Vagina (tissue), 2 donors: ENCODE measurements at regions not wholly inside any gene's neighbourhood (a gene's known extent, or its start where the extent isn't known, plus 50 kb on each side); places are given as distances from the start of the nearest gene placed in this dataset.

Source experiments
- DNase-seq, 2 donors: peaks; one replicate each; pipeline ENCODE4 v3.0.0-alpha.2; 2017; ENCODE audit errors: extremely low spot score in 2 of 2
- H3K27ac ChIP-seq: fragments of 200-600 bp; sonication (generic); one replicate; pipeline ENCODE4 v1.5.1; 2019
- H3K27me3 ChIP-seq: fragments of 200-600 bp; sonication (generic); one replicate; pipeline ENCODE4 v1.5.1; 2019
- H3K36me3 ChIP-seq, 2 donors: fragments of 200-600 bp; sonication (generic); one replicate each; pipeline ENCODE4 v1.5.1; 2017 to 2019
- H3K4me1 ChIP-seq: fragments of 200-600 bp; sonication (generic); one replicate; pipeline ENCODE4 v1.5.1; 2019
- H3K4me3 ChIP-seq, 2 donors: fragments of 200-600 bp; sonication (generic); 1 replicate in 1 of 2; 2 replicates in 1 of 2; pipeline ENCODE4 v1.5.1; 2016 to 2019
- H3K9me3 ChIP-seq: fragments of 200-600 bp; sonication (generic); one replicate; pipeline ENCODE4 v1.5.1; 2019
- CTCF ChIP-seq, 3 experiments: fragments of 450-650 bp in 2 of 3; fragments of 200-600 bp in 1 of 3; sonication (generic) in 1 of 3; IDR thresholded peaks; one replicate each; pipeline ENCODE4 v1.5.1; 2017 to 2019; ENCODE audit warnings: antibody characterized with exemption in 3 of 3, mild to moderate bottlenecking in 2 of 3, moderate library complexity in 2 of 3
- POLR2A ChIP-seq, 2 donors: fragments of 450-650 bp; IDR thresholded peaks; one replicate each; pipeline ENCODE4 v1.6.1; 2017; ENCODE audit warnings: antibody characterized with exemption in 2 of 2, mild to moderate bottlenecking in 2 of 2, moderate library complexity in 2 of 2
- POLR2AphosphoS5 ChIP-seq, 2 donors: sonication (generic); formaldehyde crosslinking; IDR thresholded peaks; one replicate each; pipeline ENCODE4 v1.9.0; 2017; ENCODE audit warnings: antibody characterized with exemption in 2 of 2, mild to moderate bottlenecking in 2 of 2, low read depth in 1 of 2; ENCODE audit not compliant: insufficient read depth in 1 of 2
- intact Hi-C: fragments of 100-400 bp; cut with DNase I; formaldehyde crosslinking; loops from one replicate; pipeline ENCODE4 v1.15.1; 2023

- no peaks in the 10 kb centered on the region for H3K27me3 ChIP-seq
- H3K36me3 ChIP-seq: no peaks in the 10 kb centered on the region
- TF ChIP-seq POLR2A (IDR thresholded peaks at IDR 0.05) (no peak), POLR2AphosphoS5 (IDR thresholded peaks at IDR 0.05; ENCODE audit: insufficient read depth in 1 of 2, low read depth in 1 of 2) (no peak), CTCF (IDR thresholded peaks at IDR 0.05) (no peak)
- H3K4me3 ChIP-seq: no peak overlapping the region
- H3K27ac ChIP-seq: no peak overlapping the region
- intact Hi-C loops: no loop called here
- no peaks in the 10 kb centered on the region for H3K9me3 ChIP-seq
- H3K4me1 ChIP-seq: no peaks in the 10 kb centered on the region
- no peak for DNase-seq
Observed at GRCh38 chr3:176463610-176464009, 733.7 kb downstream of the TBL1XR1 start.

GRCh38 chr3:176447369-176447768 lies 749.9 kb downstream of the TBL1XR1 start:
- Histone ChIP-seq H3K4me1 (no peaks in the 10 kb centered on the region), H3K9me3 (no peaks in the 10 kb centered on the region), H3K36me3 (no peaks in the 10 kb centered on the region), H3K4me3 (no peak overlapping the region), H3K27me3 (no peaks in the 10 kb centered on the region), H3K27ac (no peak overlapping the region)
- intact Hi-C loops: no loop called here
- no peak for TF ChIP-seq POLR2AphosphoS5 (IDR thresholded peaks at IDR 0.05; ENCODE audit: insufficient read depth in 1 of 2, low read depth in 1 of 2)
- no peak for TF ChIP-seq POLR2A (IDR thresholded peaks at IDR 0.05)
- TF ChIP-seq CTCF (IDR thresholded peaks at IDR 0.05): no peak
- DNase-seq: no peak

GRCh38 chr3:176442326-176442725 lies 755.0 kb downstream of the TBL1XR1 start:
- TF ChIP-seq CTCF (IDR thresholded peaks at IDR 0.05) (no peak), POLR2AphosphoS5 (IDR thresholded peaks at IDR 0.05; ENCODE audit: insufficient read depth in 1 of 2, low read depth in 1 of 2) (no peak), POLR2A (IDR thresholded peaks at IDR 0.05) (no peak)
- intact Hi-C loops: loop anchor here (5.0 kb wide), 1 partner anchor 1540 kb away; no protein-coding TSS in a partner anchor
- DNase-seq: no peak
- Histone ChIP-seq H3K4me1 (no peaks in the 10 kb centered on the region), H3K27ac (no peak overlapping the region), H3K36me3 (no peaks in the 10 kb centered on the region), H3K4me3 (no peak overlapping the region), H3K27me3 (no peaks in the 10 kb centered on the region), H3K9me3 (no peaks in the 10 kb centered on the region)

- TF ChIP-seq CTCF (IDR thresholded peaks at IDR 0.05) (no peak), POLR2AphosphoS5 (IDR thresholded peaks at IDR 0.05; ENCODE audit: insufficient read depth in 1 of 2, low read depth in 1 of 2) (no peak), POLR2A (IDR thresholded peaks at IDR 0.05) (no peak)
- Histone ChIP-seq H3K9me3 (no peaks in the 10 kb centered on the region), H3K4me1 (no peaks in the 10 kb centered on the region), H3K27ac (no peak overlapping the region), H3K4me3 (no peak overlapping the region), H3K36me3 (no peaks in the 10 kb centered on the region), H3K27me3 (no peaks in the 10 kb centered on the region)
- intact Hi-C loops: loop anchor here (5.0 kb wide), 1 partner anchor 1543 kb away; no protein-coding TSS in a partner anchor
- DNase-seq: no peak
Observed at GRCh38 chr3:176439729-176440128, 757.6 kb downstream of the TBL1XR1 start.

GRCh38 chr3:176431991-176432390 lies 765.3 kb downstream of the TBL1XR1 start:
- TF ChIP-seq POLR2A (IDR thresholded peaks at IDR 0.05) (no peak), POLR2AphosphoS5 (IDR thresholded peaks at IDR 0.05; ENCODE audit: insufficient read depth in 1 of 2, low read depth in 1 of 2) (no peak), CTCF (IDR thresholded peaks at IDR 0.05) (no peak)
- DNase-seq: no peak
- Histone ChIP-seq H3K4me3 (no peak overlapping the region), H3K9me3 (no peaks in the 10 kb centered on the region), H3K36me3 (no peaks in the 10 kb centered on the region), H3K4me1 (no peaks in the 10 kb centered on the region), H3K27me3 (no peaks in the 10 kb centered on the region), H3K27ac (no peak overlapping the region)
- intact Hi-C loops: no loop called here
